Right cardiac atrium (tissue), 5 donors: ENCODE measurements at regions not wholly inside any gene's neighbourhood (a gene's known extent, or its start where the extent isn't known, plus 50 kb on each side); places are given as distances from the start of the nearest gene placed in this dataset.

Source experiments
- ATAC-seq, 2 donors: fragments of 200-7000 bp; cut with Tn5 transposase; one replicate each; pipeline versions ENCODE4 v1.8.0 to v1.9.1; 2020; ENCODE audit warnings: moderate library complexity in 2 of 2, mild to moderate bottlenecking in 1 of 2
- DNase-seq, 3 donors: peaks; one replicate each; pipeline ENCODE4 v3.0.0-alpha.2; 2020
- H3K27ac ChIP-seq: one replicate; pipeline ENCODE4 v1.5.1; 2013; ENCODE audit warnings: mild to moderate bottlenecking, low read length, control low read depth, moderate library complexity
- H3K27me3 ChIP-seq: one replicate; pipeline ENCODE4 v1.6.1; 2013; ENCODE audit not compliant: control insufficient read depth, insufficient read depth
- H3K4me1 ChIP-seq: one replicate; pipeline ENCODE4 v1.6.1; 2013; ENCODE audit warnings: low read length; ENCODE audit not compliant: control insufficient read depth, insufficient read depth
- H3K4me3 ChIP-seq: one replicate; pipeline ENCODE4 v1.5.1; 2013; ENCODE audit warnings: low read length, control low read depth
- H3K9me3 ChIP-seq: one replicate; pipeline ENCODE4 v1.6.1; 2013; ENCODE audit warnings: low read length; ENCODE audit not compliant: control insufficient read depth
- WGBS: extraction: QIAGEN DNeasy Blood & Tissue Kit; methylation state at CpG from one replicate; pipeline ENCODE4 v1.1.7; 2013; 5-methylcytosine and 5-hydroxymethylcytosine counted together
- intact Hi-C, 4 donors: fragments of 100-400 bp; cut with DNase I; formaldehyde crosslinking; loops; one replicate each; pipeline versions ENCODE4 v1.11.0 to v1.14.0; 2022 to 2023
- donor health status: healthy with polysubstance abuse.
- donor health status: DM: no; HTN: yes; CAD: no.
- donor health status: DM: no; HTN: no; CAD: no.
- donor health status: DM: no; HTN: yes; CAD: no; lungs with severe emphysema.
- donor health status: DM: yes; HTN: yes; CAD: no.

GRCh38 chr13:40136896-40137295, 481.4 kb downstream of the COG6 start:
- no peak overlapping the region for H3K4me3 ChIP-seq
- H3K27ac ChIP-seq, result no peak overlapping the region
- 93% methylated on average over 2 of the region's 2 CpGs for WGBS
- no peaks in the 10 kb centered on the region for H3K4me1 ChIP-seq
- H3K27me3 ChIP-seq, result no peaks in the 10 kb centered on the region
- ATAC-seq (no peak), DNase-seq (no peak)
- no peaks in the 10 kb centered on the region for H3K9me3 ChIP-seq
- intact Hi-C loops, result no loop called here

GRCh38 chr13:40137400-40137799, 481.9 kb downstream of the COG6 start:
- Histone ChIP-seq H3K27ac (no peak overlapping the region), H3K9me3 (no peaks in the 10 kb centered on the region), H3K4me1 (no peaks in the 10 kb centered on the region), H3K4me3 (no peak overlapping the region), H3K27me3 (no peaks in the 10 kb centered on the region)
- 93% methylated on average over 6 of the region's 6 CpGs for WGBS
- intact Hi-C loops, result no loop called here
- ATAC-seq (peak in 1 of 2 donors; percentile 25), DNase-seq (no peak)

- intact Hi-C loops, result no loop called here
- Histone ChIP-seq H3K4me3 (no peak overlapping the region), H3K4me1 (no peaks in the 10 kb centered on the region), H3K9me3 (no peaks in the 10 kb centered on the region), H3K27me3 (no peaks in the 10 kb centered on the region), H3K27ac (no peak overlapping the region)
- 59% methylated on average over 10 of the region's 10 CpGs for WGBS
- DNase-seq (no peak), ATAC-seq (no peak)
Measured at GRCh38 chr13:40139896-40140520, 484.5 kb downstream of the COG6 start.

- Histone ChIP-seq H3K4me1 (no peaks in the 10 kb centered on the region), H3K27me3 (no peaks in the 10 kb centered on the region), H3K27ac (no peak overlapping the region), H3K9me3 (no peaks in the 10 kb centered on the region), H3K4me3 (no peak overlapping the region)
- 75% methylated on average over 11 of the region's 11 CpGs for WGBS
- DNase-seq, result no peak
- intact Hi-C loops, result no loop called here
- no peak for ATAC-seq
Measured at GRCh38 chr13:40141859-40142555, 486.5 kb downstream of the COG6 start.

- Histone ChIP-seq H3K4me1 (no peaks in the 10 kb centered on the region), H3K27ac (no peak overlapping the region), H3K27me3 (no peaks in the 10 kb centered on the region), H3K9me3 (no peaks in the 10 kb centered on the region), H3K4me3 (no peak overlapping the region)
- 76% methylated on average over 5 of the region's 5 CpGs for WGBS
- DNase-seq, result no peak
- intact Hi-C loops, result no loop called here
- no peak for ATAC-seq
Measured at GRCh38 chr13:40143106-40143505, 487.6 kb downstream of the COG6 start.

GRCh38 chr13:40143559-40143958, 488.1 kb downstream of the COG6 start:
- H3K4me3 ChIP-seq, result no peak overlapping the region
- ATAC-seq (no peak), DNase-seq (no peak)
- H3K9me3 ChIP-seq, result no peaks in the 10 kb centered on the region
- H3K27ac ChIP-seq, result no peak overlapping the region
- H3K4me1 ChIP-seq, result no peaks in the 10 kb centered on the region
- H3K27me3 ChIP-seq, result no peaks in the 10 kb centered on the region
- intact Hi-C loops, result no loop called here
- WGBS, result 94% methylated on average over 6 of the region's 6 CpGs

GRCh38 chr13:40145139-40145538, 489.7 kb downstream of the COG6 start:
- Histone ChIP-seq H3K27ac (no peak overlapping the region), H3K9me3 (no peaks in the 10 kb centered on the region), H3K27me3 (no peaks in the 10 kb centered on the region), H3K4me1 (peaks cover 2% of the 10 kb centered on the region), H3K4me3 (no peak overlapping the region)
- ATAC-seq (no peak), DNase-seq (no peak)
- 92% methylated on average over 7 of the region's 7 CpGs for WGBS
- intact Hi-C loops, result no loop called here

GRCh38 chr13:40146063-40146462, 490.6 kb downstream of the COG6 start:
- WGBS, result 78% methylated on average over 5 of the region's 5 CpGs
- intact Hi-C loops, result no loop called here
- DNase-seq (no peak), ATAC-seq (no peak)
- Histone ChIP-seq H3K27ac (no peak overlapping the region), H3K4me3 (no peak overlapping the region), H3K4me1 (peaks cover 2% of the 10 kb centered on the region), H3K27me3 (no peaks in the 10 kb centered on the region), H3K9me3 (no peaks in the 10 kb centered on the region)

GRCh38 chr13:40146611-40147117, 491.2 kb downstream of the COG6 start:
- no peaks in the 10 kb centered on the region for H3K27me3 ChIP-seq
- H3K4me3 ChIP-seq, result no peak overlapping the region
- intact Hi-C loops, result no loop called here
- H3K9me3 ChIP-seq, result no peaks in the 10 kb centered on the region
- peaks cover 2% of the 10 kb centered on the region for H3K4me1 ChIP-seq
- DNase-seq (no peak), ATAC-seq (no peak)
- H3K27ac ChIP-seq, result no peak overlapping the region
- WGBS, result 56% methylated on average over 11 of the region's 11 CpGs

- H3K27me3 ChIP-seq, result no peaks in the 10 kb centered on the region
- ATAC-seq (no peak), DNase-seq (no peak)
- peaks cover 2% of the 10 kb centered on the region for H3K4me1 ChIP-seq
- 93% methylated on average over 4 of the region's 4 CpGs for WGBS
- no peak overlapping the region for H3K4me3 ChIP-seq
- no peaks in the 10 kb centered on the region for H3K9me3 ChIP-seq
- H3K27ac ChIP-seq, result no peak overlapping the region
- intact Hi-C loops, result no loop called here
Measured at GRCh38 chr13:40148101-40148500, 492.6 kb downstream of the COG6 start.

- Histone ChIP-seq H3K9me3 (no peaks in the 10 kb centered on the region), H3K27ac (peak overlapping the region; percentile 67), H3K27me3 (no peaks in the 10 kb centered on the region), H3K4me1 (peaks cover 2% of the 10 kb centered on the region), H3K4me3 (no peak overlapping the region)
- ATAC-seq (no peak), DNase-seq (no peak)
- WGBS, result 77% methylated on average over 1 of the region's 1 CpG
- intact Hi-C loops, result no loop called here
Measured at GRCh38 chr13:40148742-40149141, 493.3 kb downstream of the COG6 start.
